Tongue (tissue), 1 donor: ENCODE measurements at regions not wholly inside any gene's neighbourhood (a gene's known extent, or its start where the extent isn't known, plus 50 kb on each side); places are given as distances from the start of the nearest gene placed in this dataset.
"Not testable (repeated sequence)": the region's sequence is repeated elsewhere in the genome, so short reads cannot be mapped to it uniquely, and the experiment has no call there.

Source experiments
- DNase-seq: peaks from one replicate; pipeline ENCODE4 v3.0.0-alpha.2; 2015

- no peak for DNase-seq
Observed at GRCh38 chr11:92111287-92111686, 113.3 kb upstream of the FAT3 start.

GRCh38 chr11:92109466-92109865 lies 115.2 kb upstream of the FAT3 start:
- no peak for DNase-seq

GRCh38 chr11:92107331-92107730 lies 117.3 kb upstream of the FAT3 start:
- DNase-seq, result peak; percentile 5

GRCh38 chr11:92104349-92104748 lies 120.3 kb upstream of the FAT3 start:
- DNase-seq, result no peak

GRCh38 chr11:92101920-92102319 lies 122.7 kb upstream of the FAT3 start:
- DNase-seq, result peak; percentile 21

GRCh38 chr11:92099183-92099582 lies 125.4 kb upstream of the FAT3 start:
- no peak for DNase-seq

GRCh38 chr11:92098172-92098571 lies 126.4 kb upstream of the FAT3 start:
- no peak for DNase-seq

GRCh38 chr11:92087725-92088537 lies 136.7 kb upstream of the FAT3 start:
- DNase-seq, result no peak

GRCh38 chr11:92083123-92083522 lies 141.5 kb upstream of the FAT3 start:
- no peak for DNase-seq

- DNase-seq, result no peak
Observed at GRCh38 chr11:92082652-92083051, 142.0 kb upstream of the FAT3 start.

GRCh38 chr11:92074498-92074897 lies 150.1 kb upstream of the FAT3 start:
- not testable (repeated sequence) for DNase-seq

- no peak for DNase-seq
Observed at GRCh38 chr11:92071660-92072059, 153.0 kb upstream of the FAT3 start.

GRCh38 chr11:92070026-92070889 lies 154.4 kb upstream of the FAT3 start:
- DNase-seq, result no peak

- DNase-seq, result no peak
Observed at GRCh38 chr11:92067016-92067415, 157.6 kb upstream of the FAT3 start.

GRCh38 chr11:92061456-92062062 lies 163.1 kb upstream of the FAT3 start:
- DNase-seq, result no peak

GRCh38 chr11:92057849-92058442 lies 166.7 kb upstream of the FAT3 start:
- no peak for DNase-seq

GRCh38 chr11:92053216-92053615 lies 171.4 kb upstream of the FAT3 start:
- DNase-seq, result no peak

- DNase-seq, result no peak
Observed at GRCh38 chr11:92050305-92050704, 174.3 kb upstream of the FAT3 start.

GRCh38 chr11:92048415-92048814 lies 176.2 kb upstream of the FAT3 start:
- DNase-seq, result no peak

- DNase-seq, result no peak
Observed at GRCh38 chr11:92046103-92046502, 178.5 kb upstream of the FAT3 start.

GRCh38 chr11:92045301-92045700 lies 179.3 kb upstream of the FAT3 start:
- DNase-seq, result no peak

- DNase-seq, result no peak
Observed at GRCh38 chr11:92035488-92035887, 189.1 kb upstream of the FAT3 start.

GRCh38 chr11:92027136-92027535 lies 197.5 kb upstream of the FAT3 start:
- DNase-seq, result not testable (repeated sequence)
